ENCODE measurements at regions not wholly inside any gene's neighbourhood (a gene's known extent, or its start where the extent isn't known, plus 50 kb on each side); places are given as distances from the start of the nearest gene placed in this dataset.

- H3K4me3 ChIP-seq (ENCODE audit: low read depth, low read length) = no peak overlapping the region
- TF ChIP-seq, protein P1, sequence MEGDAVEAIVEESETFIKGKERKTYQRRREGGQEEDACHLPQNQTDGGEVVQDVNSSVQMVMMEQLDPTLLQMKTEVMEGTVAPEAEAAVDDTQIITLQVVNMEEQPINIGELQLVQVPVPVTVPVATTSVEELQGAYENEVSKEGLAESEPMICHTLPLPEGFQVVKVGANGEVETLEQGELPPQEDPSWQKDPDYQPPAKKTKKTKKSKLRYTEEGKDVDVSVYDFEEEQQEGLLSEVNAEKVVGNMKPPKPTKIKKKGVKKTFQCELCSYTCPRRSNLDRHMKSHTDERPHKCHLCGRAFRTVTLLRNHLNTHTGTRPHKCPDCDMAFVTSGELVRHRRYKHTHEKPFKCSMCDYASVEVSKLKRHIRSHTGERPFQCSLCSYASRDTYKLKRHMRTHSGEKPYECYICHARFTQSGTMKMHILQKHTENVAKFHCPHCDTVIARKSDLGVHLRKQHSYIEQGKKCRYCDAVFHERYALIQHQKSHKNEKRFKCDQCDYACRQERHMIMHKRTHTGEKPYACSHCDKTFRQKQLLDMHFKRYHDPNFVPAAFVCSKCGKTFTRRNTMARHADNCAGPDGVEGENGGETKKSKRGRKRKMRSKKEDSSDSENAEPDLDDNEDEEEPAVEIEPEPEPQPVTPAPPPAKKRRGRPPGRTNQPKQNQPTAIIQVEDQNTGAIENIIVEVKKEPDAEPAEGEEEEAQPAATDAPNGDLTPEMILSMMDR (IDR thresholded peaks at IDR 0.05; ENCODE audit: control insufficient read depth, extremely low read depth, insufficient read depth) = no peak
- DNase-seq (ENCODE audit: low read depth) = no peak
Measured at GRCh38 chr4:15213302-15213970, 211.2 kb downstream of the CPEB2 start.

DNA sequence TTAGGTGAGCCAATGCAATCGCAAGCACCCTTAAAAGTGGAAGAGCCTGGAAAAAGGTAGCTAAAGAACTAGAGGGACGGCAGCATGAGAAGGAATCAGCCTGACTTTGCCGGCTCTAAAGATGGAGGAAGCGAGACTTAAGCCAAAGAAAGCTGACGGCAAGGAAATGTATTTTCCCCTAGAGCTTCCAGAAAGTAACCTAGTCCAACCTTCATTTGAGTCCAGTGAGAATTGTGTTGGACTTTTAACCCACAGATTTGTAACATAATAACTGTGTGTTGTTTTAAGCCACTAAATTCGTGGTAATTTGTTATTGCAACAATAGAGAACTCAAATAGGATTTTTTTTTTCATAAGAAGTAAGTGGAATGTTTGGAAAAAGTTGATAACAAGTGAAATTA lies 212.7 kb upstream of the C1QTNF7 start:
- no peak overlapping the region for H3K4me3 ChIP-seq (ENCODE audit: low read depth, low read length)
- TF ChIP-seq, protein P1 (IDR thresholded peaks at IDR 0.05; ENCODE audit: control insufficient read depth, extremely low read depth, insufficient read depth) = no peak

GRCh38 chr4:15226203-15226602 lies 201.6 kb upstream of the C1QTNF7 start:
- H3K4me3 ChIP-seq (ENCODE audit: low read depth, low read length) = no peak overlapping the region
- no peak for DNase-seq (ENCODE audit: low read depth)
- TF ChIP-seq, protein P1 (IDR thresholded peaks at IDR 0.05; ENCODE audit: control insufficient read depth, extremely low read depth, insufficient read depth) = no peak

More for the DNA sequence above, 212.7 kb upstream of the C1QTNF7 start:
- no peak for DNase-seq (ENCODE audit: low read depth)

DNA sequence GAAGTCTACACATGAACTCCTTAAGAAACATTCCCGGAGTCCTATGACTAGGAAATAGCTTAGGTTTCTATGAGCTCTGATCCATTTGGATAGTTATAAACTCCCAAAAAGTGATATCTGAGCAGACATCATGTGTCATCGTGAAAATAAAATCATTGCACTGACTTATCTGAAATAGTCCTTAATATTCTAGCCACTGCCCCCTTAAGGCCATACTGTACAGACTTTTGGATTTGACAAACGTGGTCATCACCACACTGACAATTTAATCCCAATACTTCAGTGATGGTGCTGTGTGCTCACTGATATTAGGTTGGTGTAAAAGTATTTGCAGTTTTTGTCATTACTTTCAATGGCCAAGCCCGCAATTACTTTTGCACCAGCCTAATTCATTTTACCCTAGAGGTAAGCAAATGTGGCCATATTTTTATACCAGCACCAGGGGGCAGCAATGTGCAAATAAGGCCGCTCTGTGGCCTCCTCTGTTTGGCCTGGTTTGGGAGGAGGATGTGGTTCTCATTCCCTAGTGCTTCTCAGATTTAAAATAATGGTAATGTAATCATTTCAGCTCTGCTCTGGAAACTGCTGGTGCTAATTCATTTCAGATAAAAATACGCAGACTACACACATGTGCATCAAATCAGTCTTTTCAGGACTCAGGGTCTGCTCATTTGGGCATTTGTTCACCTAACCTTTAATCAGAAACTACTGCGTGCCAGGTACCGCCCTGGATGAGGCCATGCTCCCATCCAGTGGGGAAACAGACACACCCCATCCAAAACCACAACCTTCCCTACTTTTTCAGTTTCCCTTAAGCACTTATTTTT lies 196.4 kb upstream of the C1QTNF7 start:
- no peak overlapping the region for H3K4me3 ChIP-seq (ENCODE audit: low read depth, low read length)
- peak; percentile 46 for DNase-seq (ENCODE audit: low read depth)
- TF ChIP-seq, protein P1 (IDR thresholded peaks at IDR 0.05; ENCODE audit: control insufficient read depth, extremely low read depth, insufficient read depth) = peak; percentile 79

DNA sequence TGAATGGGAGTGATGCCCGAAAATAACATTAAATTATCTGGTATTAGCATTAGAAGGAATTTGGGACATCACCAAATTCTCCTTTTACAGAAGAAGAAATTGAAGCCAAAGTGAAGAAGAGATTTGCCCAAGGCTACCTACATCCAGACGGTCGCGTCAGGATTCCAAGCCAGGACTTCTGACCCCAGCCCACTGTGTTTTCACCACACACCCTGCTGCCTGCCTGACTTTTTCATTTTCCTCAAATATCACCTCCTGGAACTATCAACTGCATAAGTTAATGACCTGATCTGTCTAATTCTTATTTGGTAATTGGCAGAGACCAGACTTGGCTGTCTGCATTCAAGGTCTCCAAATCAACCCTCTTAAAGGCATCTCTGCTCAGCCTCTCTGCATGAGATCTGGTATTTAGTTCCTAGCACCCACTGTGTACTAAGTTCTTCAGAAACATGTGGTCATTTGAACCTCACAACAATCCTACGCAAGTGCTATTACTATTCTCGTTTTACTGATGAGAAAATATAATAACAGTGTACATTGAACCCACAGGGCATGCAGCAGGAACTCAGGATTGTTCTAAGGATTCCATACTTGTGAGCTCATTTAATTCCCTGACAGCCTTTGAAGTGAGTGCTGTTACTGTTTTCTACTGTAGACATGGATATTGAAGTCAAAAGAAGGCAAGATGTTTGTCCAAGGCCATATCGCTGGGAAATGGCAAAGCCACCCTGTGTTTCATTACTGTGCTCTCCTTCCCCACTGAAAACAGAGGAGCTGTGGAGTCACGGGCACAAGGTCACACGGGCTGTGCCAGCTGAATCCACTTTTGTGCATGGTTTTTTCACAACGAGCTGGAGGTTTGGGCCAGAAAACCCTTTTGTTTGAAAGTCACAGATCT lies 195.2 kb upstream of the C1QTNF7 start:
- no peak for DNase-seq (ENCODE audit: low read depth)
- H3K4me3 ChIP-seq (ENCODE audit: low read depth, low read length) = no peak overlapping the region
- TF ChIP-seq, protein P1 (IDR thresholded peaks at IDR 0.05; ENCODE audit: control insufficient read depth, extremely low read depth, insufficient read depth) = no peak

- H3K4me3 ChIP-seq (ENCODE audit: low read depth, low read length) = no peak overlapping the region
- TF ChIP-seq, protein P1 (IDR thresholded peaks at IDR 0.05; ENCODE audit: control insufficient read depth, extremely low read depth, insufficient read depth) = no peak
- DNase-seq (ENCODE audit: low read depth) = no peak
Measured at GRCh38 chr4:15233264-15233597, 194.6 kb upstream of the C1QTNF7 start.
